ENCODE measurements at regions not wholly inside any gene's neighbourhood (a gene's known extent, or its start where the extent isn't known, plus 50 kb on each side); places are given as distances from the start of the nearest gene placed in this dataset.

GRCh38 chr6:170160031-170160627, 130.7 kb downstream of the DLL1 start:
- no peak for DNase-seq

- DNase-seq: no peak
Measured at GRCh38 chr6:170159022-170159965, 131.6 kb downstream of the DLL1 start.

- no peak for DNase-seq
Measured at GRCh38 chr6:170158296-170159021, 132.4 kb downstream of the DLL1 start.

GRCh38 chr6:170157567-170158218, 133.2 kb downstream of the DLL1 start:
- no peak for DNase-seq

- DNase-seq: no peak
Measured at GRCh38 chr6:170156448-170157375, 134.2 kb downstream of the DLL1 start.

GRCh38 chr6:170155464-170156196, 135.2 kb downstream of the DLL1 start:
- DNase-seq: no peak

- DNase-seq: no peak
Measured at GRCh38 chr6:170153436-170154319, 137.2 kb downstream of the DLL1 start.

DNA sequence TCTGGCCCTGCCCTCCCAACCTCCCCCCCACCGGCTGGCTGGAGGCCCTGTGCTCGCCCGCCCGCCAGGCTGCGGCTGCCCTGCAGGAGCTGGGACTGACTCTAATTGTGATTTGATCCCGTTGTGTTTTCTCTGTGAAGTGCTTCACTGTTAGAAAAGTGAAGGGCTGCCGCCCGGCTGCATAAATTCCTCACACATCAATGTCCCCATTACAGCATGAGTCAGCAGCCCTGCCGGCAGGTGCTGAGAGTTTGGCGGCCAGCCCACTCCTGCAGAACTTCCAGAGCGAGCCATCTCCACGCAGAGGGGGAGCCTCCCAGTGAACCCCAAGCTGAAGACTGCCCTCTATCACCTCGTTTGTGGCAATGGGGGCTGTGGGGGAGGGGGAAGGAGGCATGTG, 137.9 kb downstream of the DLL1 start:
- peak; percentile 58 for DNase-seq

GRCh38 chr6:170152124-170152926, 138.6 kb downstream of the DLL1 start:
- DNase-seq: no peak

DNA sequence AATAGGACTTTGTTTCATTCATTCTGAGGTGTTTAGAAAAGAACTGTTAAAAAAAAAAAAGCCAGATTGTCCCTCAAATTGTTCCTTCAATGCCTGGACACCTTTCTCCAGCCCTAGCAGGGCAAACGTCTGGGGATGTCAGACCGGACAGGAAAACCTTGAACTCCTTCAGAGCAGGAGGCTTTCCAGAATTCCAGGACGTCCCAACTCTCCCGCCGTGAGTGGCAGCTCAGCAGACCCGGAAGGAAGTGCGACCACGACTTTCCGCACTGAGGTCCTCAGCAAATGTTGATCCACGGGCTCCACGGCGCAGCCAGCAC, 139.1 kb downstream of the DLL1 start:
- no peak for DNase-seq

DNA sequence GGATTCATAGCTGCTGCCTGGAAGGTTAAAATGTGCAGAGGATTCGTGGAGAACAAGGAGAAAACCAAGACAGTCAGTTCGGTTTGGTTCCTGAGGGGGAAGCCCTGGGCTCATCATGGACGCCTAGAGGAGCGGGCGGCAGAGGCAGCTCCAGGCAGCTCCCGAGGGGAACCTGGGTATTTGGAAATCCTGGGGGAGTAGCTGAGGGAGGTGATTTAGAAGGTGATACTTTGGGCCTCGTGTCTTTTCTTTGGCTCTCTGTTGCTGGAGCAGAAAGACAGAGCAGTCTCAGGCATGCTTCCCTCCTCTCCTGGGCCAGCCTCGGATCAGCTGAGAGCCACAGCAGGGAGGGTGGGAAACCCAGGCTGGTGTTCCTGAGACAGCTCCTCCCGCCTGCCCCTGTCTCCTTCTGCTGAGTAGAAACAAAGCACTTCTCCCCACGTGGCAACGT, 139.5 kb downstream of the DLL1 start:
- DNase-seq: no peak

- no peak for DNase-seq
Measured at GRCh38 chr6:170150590-170150945, 140.3 kb downstream of the DLL1 start.

DNA sequence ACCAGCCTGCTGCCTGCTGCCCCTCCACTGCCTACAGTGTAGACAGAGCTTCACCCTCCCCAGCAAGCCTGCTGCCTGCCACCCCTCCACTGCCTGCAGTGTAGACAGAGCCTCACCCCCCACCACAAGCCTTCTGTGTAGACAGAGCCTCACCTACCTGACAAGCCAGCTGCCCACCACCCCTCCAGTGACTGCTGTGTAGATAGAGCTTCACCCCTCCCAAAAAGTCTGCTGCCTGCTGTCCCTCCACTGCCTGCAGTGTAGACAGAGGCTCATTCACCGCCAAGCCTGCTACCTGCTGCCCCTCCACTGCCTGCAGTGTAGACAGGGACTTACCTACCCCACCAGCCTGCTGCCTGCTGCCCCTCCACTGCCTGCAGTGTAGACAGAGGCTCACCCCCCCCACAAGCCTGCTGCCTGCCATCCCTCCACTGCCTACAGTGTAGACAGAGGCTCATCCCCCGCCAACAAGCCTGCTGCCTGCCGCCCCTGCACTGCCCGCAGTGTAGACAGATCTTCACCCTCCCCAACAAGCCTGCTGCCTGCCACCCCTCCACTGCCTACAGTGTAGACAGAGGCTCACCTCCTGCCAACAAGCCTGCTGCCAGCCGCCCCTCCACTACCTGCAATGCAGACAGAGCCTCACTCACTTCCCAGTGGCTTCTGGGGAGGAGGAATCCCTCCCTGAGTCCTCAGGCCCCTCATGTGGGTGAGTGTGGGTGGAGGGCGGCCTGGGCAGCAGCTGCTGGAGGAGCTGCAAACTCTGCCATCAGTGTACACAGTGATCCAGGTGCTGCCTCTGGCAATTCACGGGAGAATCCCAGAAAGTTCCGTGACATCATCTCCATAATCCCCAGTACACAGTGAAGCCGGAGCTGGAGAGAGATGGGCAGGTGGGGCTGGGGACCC, 140.9 kb downstream of the DLL1 start:
- no peak for DNase-seq

- no peak for DNase-seq
Measured at GRCh38 chr6:170148709-170149470, 142.0 kb downstream of the DLL1 start.

DNA sequence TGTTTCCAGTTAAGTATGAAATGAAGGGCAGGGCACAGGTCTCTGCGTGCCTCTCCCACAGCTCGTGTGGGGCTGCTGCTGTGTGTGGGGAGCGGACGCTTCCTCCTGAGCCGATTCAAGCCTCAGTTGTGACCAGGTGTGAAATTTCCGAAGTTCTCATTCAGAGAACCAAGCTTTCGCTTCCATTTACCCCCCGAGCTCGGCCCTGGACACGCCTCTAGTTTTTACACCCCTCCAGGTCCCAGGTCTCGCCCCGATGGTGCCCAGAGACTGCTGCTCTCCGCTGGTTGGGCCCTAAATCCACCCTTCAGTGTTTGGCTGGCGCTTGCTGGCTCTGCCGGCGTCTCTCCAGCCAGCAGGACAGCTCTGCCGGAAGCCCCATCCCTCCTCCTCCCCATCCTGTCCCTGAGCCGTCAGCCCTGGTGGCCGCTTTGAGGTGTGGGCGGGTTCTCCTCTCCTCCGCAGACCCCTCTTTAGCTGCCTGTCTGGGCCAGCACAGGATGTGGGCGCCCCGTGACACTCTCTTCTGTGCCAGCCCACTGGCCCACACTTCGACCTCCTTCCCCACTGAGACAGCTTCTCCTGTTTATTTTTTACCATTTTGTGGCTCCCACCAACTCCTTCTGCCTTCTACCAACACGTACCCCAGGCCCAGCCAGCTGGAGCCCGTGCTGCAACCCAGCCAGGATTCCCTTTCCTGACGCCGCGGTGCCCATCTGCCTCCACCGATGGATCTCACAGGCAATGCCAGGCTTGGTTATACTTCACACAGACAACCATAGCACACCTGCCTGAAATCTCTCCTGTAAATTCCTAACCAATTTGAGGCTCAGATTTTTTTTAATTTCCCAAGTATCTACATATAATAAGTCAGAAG, 142.8 kb downstream of the DLL1 start:
- no peak for DNase-seq

GRCh38 chr6:170147056-170147787, 143.7 kb downstream of the DLL1 start:
- DNase-seq: no peak

All from NCI-H748 treated with DMSO at 0.1 percent for 48 hours (cell line).